Endodermal cell (in vitro differentiated cells): ENCODE measurements at regions not wholly inside any gene's neighbourhood (a gene's known extent, or its start where the extent isn't known, plus 50 kb on each side); places are given as distances from the start of the nearest gene placed in this dataset.

ENCODE experiments used
- DNase-seq: peaks from one replicate; pipeline ENCODE4 v3.0.0-alpha.2; 2017
- H3K27ac ChIP-seq: 2 replicates; pipeline ENCODE4 v1.5.1; 2013; ENCODE audit warnings: mild to moderate bottlenecking, low read depth, low read length, moderate library complexity
- H3K27me3 ChIP-seq: 2 replicates; pipeline ENCODE4 v1.6.1; 2013; ENCODE audit warnings: mild to moderate bottlenecking, low read length, moderate library complexity; ENCODE audit not compliant: insufficient read depth, control insufficient read depth, poor library complexity, severe bottlenecking
- H3K36me3 ChIP-seq: 2 replicates; pipeline ENCODE4 v1.7.0; 2013; ENCODE audit warnings: mild to moderate bottlenecking, low read length, moderate library complexity; ENCODE audit not compliant: control insufficient read depth, insufficient read depth
- H3K4me1 ChIP-seq: one replicate; pipeline ENCODE4 v1.7.0; 2013; ENCODE audit warnings: low read length; ENCODE audit not compliant: control insufficient read depth, insufficient read depth
- H3K4me3 ChIP-seq: 2 replicates; pipeline ENCODE4 v1.5.1; 2013; ENCODE audit warnings: mild to moderate bottlenecking, low read length, moderate library complexity
- H3K9ac ChIP-seq: 2 replicates; pipeline ENCODE4 v1.6.1; 2013; ENCODE audit warnings: mild to moderate bottlenecking, low read length, moderate library complexity; ENCODE audit not compliant: poor library complexity, severe bottlenecking; ENCODE audit errors: extremely low read depth
- H3K9me3 ChIP-seq: 2 replicates; pipeline ENCODE4 v1.6.1; 2013; ENCODE audit warnings: mild to moderate bottlenecking, low read length, moderate library complexity; ENCODE audit not compliant: control insufficient read depth
- H3K27ac Mint-ChIP-seq: 2 replicates; pipeline ENCODE4 v1.8.0; 2020; ENCODE audit warnings: mixed read lengths
- H3K27me3 Mint-ChIP-seq: 2 replicates; pipeline ENCODE4 v1.8.0; 2021; ENCODE audit warnings: mild to moderate bottlenecking, mixed read lengths; ENCODE audit not compliant: insufficient read depth
- H3K36me3 Mint-ChIP-seq: 2 replicates; pipeline ENCODE4 v1.8.0; 2020; ENCODE audit warnings: low read depth, mixed read lengths
- H3K4me1 Mint-ChIP-seq: 2 replicates; pipeline ENCODE4 v1.8.0; 2020; ENCODE audit warnings: mixed read lengths
- H3K4me3 Mint-ChIP-seq: 2 replicates; pipeline ENCODE4 v1.8.0; 2020; ENCODE audit warnings: mild to moderate bottlenecking, moderate library complexity, mixed read lengths
- H3K9me3 Mint-ChIP-seq: 2 replicates; pipeline ENCODE4 v1.8.0; 2020; ENCODE audit warnings: mild to moderate bottlenecking, mixed read lengths
- CTCF ChIP-seq: fragments of 200-600 bp; sonication (generic); conservative IDR thresholded peaks from 2 replicates; pipeline ENCODE4 v1.5.0; 2021; ENCODE audit warnings: antibody characterized with exemption, mild to moderate bottlenecking
- WGBS, 2 experiments: methylation state at CpG; one replicate each; pipeline versions ENCODE4 v1.1.5 to v1.1.7; 2013; ENCODE audit warnings: missing lambda C conversion rate in 2 of 2, mixed read lengths in 1 of 2; ENCODE audit not compliant: insufficient coverage in 1 of 2, insufficient read length in 1 of 2; 5-methylcytosine and 5-hydroxymethylcytosine counted together

- H3K27ac Mint-ChIP-seq: no peak overlapping the region
- no peak for TF ChIP-seq CTCF
- H3K4me1 Mint-ChIP-seq: peaks cover 8% of the 10 kb centered on the region
- DNase-seq: no peak
- H3K9me3 ChIP-seq: peaks cover 9% of the 10 kb centered on the region
- WGBS, 2 experiments: 87% methylated on average over 2 of the region's 3 CpGs; no CpG with 5 or more reads in 1 of the 2 experiments
- no peaks in the 10 kb centered on the region for H3K27me3 ChIP-seq
- H3K27ac ChIP-seq: no peak overlapping the region
- no peak overlapping the region for H3K4me3 ChIP-seq
- H3K4me1 ChIP-seq: no peaks in the 10 kb centered on the region
- H3K9me3 Mint-ChIP-seq: peaks cover 16% of the 10 kb centered on the region
- H3K9ac ChIP-seq: no peak overlapping the region
- no peaks in the 10 kb centered on the region for H3K36me3 Mint-ChIP-seq
- no peaks in the 10 kb centered on the region for H3K36me3 ChIP-seq
- no peak overlapping the region for H3K4me3 Mint-ChIP-seq
- no peaks in the 10 kb centered on the region for H3K27me3 Mint-ChIP-seq
Measured at GRCh38 chr4:153034681-153035080, 98.6 kb downstream of the FHDC1 start.

- Mint-ChIP-seq H3K36me3 (no peaks in the 10 kb centered on the region), H3K4me1 (peaks cover 8% of the 10 kb centered on the region), H3K27ac (no peak overlapping the region), H3K4me3 (no peak overlapping the region), H3K27me3 (no peaks in the 10 kb centered on the region), H3K9me3 (peaks cover 10% of the 10 kb centered on the region)
- DNase-seq: no peak
- Histone ChIP-seq H3K9ac (no peak overlapping the region), H3K27me3 (no peaks in the 10 kb centered on the region), H3K9me3 (peaks cover 14% of the 10 kb centered on the region), H3K4me1 (no peaks in the 10 kb centered on the region), H3K4me3 (no peak overlapping the region), H3K27ac (no peak overlapping the region), H3K36me3 (no peaks in the 10 kb centered on the region)
- TF ChIP-seq CTCF: no peak
- WGBS, 2 experiments: 73 to 88% methylated on average over 3 to 5 of the region's 5 CpGs
Measured at GRCh38 chr4:153036931-153037482, 100.9 kb downstream of the FHDC1 start.

GRCh38 chr4:153038623-153039311 is 102.6 kb downstream of the FHDC1 start:
- WGBS, 2 experiments: 82 to 86% methylated on average over 8 to 10 of the region's 10 CpGs
- Histone ChIP-seq H3K36me3 (no peaks in the 10 kb centered on the region), H3K4me1 (no peaks in the 10 kb centered on the region), H3K27ac (no peak overlapping the region), H3K4me3 (no peak overlapping the region), H3K9ac (no peak overlapping the region), H3K27me3 (no peaks in the 10 kb centered on the region), H3K9me3 (peaks cover 14% of the 10 kb centered on the region)
- no peak for TF ChIP-seq CTCF
- Mint-ChIP-seq H3K36me3 (no peaks in the 10 kb centered on the region), H3K27me3 (no peaks in the 10 kb centered on the region), H3K9me3 (peaks cover 8% of the 10 kb centered on the region), H3K4me1 (peaks cover 8% of the 10 kb centered on the region), H3K27ac (no peak overlapping the region), H3K4me3 (no peak overlapping the region)
- no peak for DNase-seq
